DMS53 (cell line): ENCODE measurements at regions not wholly inside any gene's neighbourhood (a gene's known extent, or its start where the extent isn't known, plus 50 kb on each side); places are given as distances from the start of the nearest gene placed in this dataset.

ENCODE experiments used
- DNase-seq: peaks from one replicate; lab custom pipeline; 2025; lab: John Stamatoyannopoulos, UW

DNA sequence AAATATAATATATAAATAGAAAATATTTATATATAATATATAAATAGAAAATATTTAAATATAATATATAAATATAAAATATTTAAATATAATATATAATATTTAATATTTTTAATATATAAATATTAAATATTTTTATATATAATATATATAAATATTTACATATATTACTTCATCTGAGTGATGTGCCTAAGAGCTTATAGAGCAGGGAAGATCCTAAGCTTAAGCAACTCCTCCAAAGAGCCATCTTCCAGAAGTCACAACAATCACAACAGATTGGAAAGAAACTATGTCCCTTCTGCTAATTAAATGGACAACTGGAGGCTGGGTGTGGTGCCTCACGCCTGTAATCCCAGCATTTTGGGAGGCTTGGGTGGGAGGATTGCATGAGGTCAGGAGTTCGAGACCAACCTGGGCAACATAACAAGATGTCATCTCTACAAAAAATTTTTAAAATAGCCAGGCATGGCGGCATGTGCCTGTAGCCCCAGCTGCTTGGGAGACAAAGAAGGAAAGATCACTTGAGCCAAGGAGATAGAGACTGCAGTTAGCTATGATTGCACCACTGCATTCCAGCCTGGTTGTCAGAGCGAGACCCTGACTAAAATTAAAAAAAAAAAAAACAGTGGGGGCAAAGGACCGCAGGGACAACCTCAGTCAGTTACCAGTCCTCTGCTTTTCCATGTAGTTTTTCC, 198.7 kb downstream of the SKIDA1 start:
- DNase-seq, result no peak

DNA sequence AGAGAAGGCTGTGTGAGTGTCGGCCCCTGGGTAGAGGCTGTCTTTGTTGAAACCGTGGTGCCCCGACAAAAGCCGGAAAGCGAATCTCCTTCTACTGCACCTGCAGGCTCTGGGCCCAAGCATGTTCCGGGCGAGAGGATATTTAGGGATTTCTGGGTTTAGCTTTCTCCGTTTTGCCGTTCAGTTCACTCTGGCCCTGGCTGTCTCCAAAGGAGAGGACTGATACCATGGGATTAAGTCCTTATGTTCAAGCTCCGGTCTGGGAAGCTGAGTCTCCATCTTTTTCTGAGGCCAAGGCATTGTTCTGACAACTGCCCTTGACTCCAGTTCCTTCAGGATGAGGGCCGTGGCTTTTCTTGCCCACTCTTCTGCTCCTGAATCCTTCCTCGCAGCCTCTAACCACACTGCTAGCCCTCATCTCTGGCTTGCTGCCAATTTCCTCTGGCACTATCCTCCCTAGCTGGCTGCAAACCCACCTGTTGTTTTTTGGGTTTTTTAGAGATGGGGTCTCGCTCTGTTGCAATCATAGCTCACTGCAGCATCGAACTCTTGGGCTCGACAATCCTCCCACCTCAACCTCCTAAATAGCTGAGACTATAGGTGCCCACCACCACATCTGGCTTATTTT, 206.8 kb downstream of the SKIDA1 start:
- peak; percentile 32 for DNase-seq

- no peak for DNase-seq
Observed at GRCh38 chr10:21317902-21318301, 207.6 kb downstream of the SKIDA1 start.

DNA sequence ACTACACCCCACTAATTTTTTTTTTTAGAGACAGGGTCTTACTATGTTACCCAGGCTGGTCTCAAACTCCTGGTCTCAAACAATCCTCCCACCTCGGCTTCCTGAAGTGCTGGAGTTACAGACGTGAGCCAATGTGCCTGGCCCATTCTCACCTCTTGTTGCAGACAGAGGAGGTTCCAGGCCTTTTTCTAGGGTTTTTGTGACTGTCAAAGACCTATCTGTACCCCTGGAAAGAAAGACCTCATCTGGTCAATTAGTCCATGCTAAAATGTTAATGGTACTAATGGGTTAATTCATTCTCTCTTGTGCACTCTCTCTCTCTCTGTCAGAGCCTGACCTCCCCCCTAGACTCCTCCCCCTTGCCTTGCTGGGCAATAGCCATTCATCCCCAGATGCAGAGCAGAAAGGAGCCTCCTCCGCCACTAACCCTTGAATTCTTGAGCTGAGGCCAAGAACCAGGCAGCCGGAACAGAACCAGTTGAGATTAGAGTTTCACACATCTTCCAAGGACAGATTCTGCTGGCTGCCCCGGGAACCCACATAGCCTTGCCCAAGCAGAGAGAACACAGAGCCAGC, 209.7 kb downstream of the SKIDA1 start:
- peak; percentile 43 for DNase-seq

GRCh38 chr10:21314906-21315644, 210.4 kb downstream of the SKIDA1 start:
- DNase-seq, result no peak

DNA sequence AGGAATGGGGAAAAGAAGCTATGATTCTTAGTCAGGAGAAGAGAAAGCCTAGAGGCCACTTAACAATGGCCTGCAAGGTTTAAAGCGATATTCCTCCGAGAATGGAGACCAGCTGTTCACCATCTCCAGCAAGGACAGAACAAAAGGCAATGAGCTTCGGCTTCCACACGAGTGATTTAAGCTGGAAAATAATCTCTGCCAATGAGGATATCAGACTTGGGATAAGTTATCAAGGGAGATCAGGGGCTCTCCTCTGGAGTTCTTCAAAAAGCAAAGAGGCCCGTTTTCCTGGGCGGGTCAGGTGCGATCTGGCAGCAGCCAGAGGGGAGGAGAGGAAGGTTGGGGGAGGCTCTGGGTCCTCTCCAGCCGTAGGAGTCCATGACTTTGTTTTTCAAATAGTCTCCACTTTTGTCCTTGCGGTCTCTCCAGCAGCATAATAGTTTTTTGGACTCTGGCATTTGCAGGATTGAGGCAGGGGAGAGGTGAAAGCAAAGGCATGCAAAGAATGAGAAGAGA, 211.3 kb downstream of the SKIDA1 start:
- no peak for DNase-seq

- DNase-seq, result no peak
Observed at GRCh38 chr10:21313691-21314090, 211.8 kb downstream of the SKIDA1 start.

GRCh38 chr10:21311426-21311825, 214.1 kb downstream of the SKIDA1 start:
- DNase-seq, result no peak

DNA sequence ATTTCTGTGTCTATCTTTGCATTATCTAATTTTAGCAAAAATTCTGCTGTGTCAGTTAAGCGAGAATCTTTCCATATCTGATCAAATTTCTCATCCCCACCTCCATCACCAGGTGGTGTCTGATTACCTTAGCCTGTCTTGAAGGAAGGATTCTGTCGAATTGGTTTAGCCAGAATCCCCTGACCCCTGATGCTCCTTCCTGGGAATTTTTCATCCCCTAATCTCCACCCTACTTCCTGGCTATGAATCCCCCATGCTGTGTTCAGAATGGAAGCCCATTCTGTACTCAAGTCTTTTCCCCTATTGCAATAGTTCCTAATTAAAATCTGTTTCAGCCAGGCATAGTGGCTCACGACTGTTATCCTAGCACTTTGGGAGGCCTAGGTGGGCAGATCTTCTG, 216.1 kb downstream of the SKIDA1 start:
- no peak for DNase-seq

DNA sequence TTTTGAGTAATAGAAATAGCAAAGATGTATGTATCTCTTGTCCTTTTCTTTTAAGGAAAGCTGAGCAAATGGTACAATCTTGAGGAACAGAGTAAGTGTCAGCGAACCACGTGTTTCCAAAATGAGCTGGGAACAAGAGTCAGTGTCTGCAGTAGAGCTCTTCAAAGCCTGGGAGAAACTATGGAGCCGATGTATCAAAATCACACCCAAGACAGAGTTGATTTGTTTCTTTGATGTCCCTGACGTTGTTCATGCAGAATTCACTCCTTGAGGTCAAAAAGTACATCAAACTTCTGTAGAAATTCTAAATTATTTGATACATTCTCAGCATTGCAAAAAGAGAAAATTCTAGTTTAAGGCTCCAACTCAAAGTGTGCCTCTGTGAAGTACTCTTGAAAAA, 216.5 kb downstream of the SKIDA1 start:
- DNase-seq, result no peak

GRCh38 chr10:21308018-21308417, 217.5 kb downstream of the SKIDA1 start:
- DNase-seq, result no peak

DNA sequence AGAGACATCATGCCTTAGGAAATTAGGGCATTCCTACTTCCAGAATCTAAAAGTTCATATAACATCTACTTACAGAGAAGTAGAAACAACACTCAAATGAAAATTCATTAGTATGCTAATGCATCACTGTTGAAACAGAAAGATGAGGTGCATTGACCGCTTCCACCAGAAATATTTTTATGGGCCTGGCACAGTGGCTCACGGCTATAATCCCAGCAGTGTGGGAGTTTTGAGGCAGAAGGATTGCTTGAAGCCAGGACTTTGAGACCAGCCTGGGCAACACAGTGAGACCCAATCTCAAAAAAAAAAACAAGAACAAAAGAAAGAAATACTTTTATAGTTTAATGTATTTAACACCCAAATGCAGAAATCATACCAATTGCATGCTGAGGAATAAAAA, 220.9 kb downstream of the SKIDA1 start:
- DNase-seq, result no peak

DNA sequence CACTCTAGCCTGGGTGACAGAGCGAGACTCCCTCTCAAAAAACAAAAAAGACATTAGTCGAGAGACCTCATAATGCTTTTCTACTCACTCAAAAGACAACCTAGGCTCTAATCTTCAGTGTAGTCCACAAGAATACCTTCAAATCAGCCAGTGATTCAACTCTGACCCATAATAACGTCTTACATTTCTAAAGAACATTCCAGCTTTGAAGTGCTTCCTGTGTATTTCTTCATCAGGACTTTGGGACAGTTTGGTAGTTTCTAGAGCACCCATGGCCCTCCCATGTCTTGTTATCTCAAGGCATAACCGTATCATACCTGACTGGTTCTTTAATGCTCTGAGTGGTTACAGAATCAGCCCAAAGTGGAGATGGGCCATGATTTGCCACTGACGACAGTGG, 221.3 kb downstream of the SKIDA1 start:
- DNase-seq, result no peak

DNA sequence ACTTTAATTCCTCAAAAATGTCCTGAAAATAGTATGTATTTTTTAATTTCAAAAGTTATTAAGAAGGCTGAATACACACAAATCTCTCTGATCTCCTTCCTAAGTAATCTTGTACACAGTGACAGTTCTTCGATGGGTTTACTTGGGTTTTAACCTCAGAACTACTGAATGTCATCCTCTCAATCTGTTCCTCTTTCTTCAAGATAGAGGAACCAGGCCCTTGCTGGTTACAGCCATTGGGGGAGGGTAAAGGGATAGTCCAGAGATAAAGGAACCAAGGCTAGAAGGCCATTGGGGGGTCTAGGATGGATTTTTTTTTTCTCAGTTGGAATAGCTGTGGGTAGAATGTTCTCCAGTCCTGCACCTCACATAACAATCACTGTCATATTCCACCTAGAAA, 224.9 kb downstream of the SKIDA1 start:
- no peak for DNase-seq

DNA sequence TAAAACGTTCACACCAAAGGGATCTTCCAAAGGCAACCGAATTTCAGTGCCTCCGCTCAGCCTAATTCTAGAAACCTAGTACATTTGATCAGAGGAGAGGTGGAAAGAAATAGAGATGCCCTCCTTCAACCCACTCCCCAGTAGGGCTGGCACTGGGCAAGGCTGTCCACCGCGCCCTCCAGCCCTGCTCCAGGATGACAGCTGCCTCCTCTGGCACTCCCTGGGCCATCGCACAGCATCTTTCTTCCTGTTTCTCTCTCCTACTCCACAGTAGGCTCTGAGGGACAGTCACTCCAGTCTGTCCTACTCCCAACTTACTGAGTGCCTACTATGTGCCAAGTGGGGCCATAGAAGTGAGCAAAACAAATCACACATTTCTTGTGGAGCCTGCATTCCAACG, 226.2 kb downstream of the SKIDA1 start:
- no peak for DNase-seq

GRCh38 chr10:21298701-21299100, 226.8 kb downstream of the SKIDA1 start:
- no peak for DNase-seq

DNA sequence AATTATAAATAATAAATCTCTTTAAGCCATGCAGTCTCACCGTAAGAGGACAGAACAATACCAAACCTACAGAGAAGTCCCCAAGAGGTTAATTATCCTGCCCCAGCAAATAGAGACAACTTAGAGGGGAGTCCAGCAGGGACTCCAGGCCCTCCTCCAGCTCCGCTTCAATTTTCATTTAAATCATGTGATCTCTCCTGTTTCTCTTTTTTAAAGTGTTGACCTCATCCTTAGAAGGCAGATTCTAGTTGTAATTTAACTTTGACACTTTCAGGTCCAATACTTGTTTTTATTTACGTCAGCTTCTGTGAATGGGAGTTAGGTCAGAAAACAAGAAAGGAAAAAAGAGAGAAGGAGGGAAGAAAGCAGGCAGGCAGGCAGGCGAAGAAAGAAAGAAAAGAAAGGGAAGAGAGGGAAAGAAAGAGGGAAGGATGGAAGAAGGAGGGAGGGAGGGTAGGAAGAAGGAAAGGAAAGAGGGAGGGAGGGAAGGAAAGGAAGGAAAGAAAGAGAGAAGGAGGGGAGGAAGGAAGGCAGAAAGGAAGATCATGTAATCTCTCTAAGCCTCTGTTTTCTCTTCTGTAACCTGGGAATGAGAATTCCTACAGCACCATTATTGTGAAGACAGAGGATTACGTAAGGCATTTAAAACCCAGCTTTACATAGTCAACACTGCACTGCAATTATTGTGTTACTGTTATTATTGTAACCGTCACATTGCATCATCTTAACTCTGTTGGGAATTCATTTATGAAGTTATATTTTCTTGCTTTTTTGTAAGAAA, 227.7 kb downstream of the SKIDA1 start:
- DNase-seq, result no peak

- DNase-seq, result no peak
Observed at GRCh38 chr10:21296575-21297355, 228.7 kb downstream of the SKIDA1 start.

DNA sequence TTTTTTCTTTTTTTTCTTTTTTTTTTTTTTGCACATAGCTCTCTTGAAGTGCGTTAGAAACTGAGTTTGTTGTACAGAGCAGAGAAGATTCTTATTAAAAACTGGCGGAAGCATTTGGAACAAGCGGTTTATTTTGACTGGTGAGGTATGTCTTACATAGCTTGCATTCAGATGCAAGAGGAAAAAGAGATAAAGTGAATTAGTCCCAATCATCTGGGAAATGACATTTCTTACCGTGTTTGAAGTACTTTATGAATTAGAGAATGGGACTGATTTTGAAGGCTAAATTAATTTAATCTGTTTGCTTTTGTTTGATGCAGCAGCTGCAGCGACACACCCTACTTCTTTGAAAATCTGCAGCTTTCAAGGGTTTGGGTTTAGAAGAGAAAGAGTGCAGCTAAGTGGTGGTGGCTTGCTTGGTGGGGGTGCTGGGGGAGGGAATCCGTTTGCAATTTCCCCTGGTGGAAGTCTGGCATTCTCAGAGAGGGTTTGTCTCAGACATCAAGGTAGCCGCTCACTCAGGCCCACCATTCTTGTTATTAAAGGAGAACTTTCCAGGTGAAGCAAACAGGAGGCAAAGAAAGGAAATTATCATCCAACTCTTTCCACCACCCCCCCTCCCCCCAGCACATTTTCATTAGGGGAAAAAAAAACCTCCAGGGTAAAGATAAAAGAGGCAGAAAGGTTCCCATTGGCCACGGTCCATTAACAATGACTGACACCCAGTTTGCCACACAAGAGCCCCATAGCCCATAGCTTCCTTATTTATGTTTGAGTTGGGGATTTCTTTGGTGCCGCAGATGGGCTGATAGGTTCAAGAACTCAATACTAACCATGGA, 231.7 kb downstream of the SKIDA1 start:
- DNase-seq, result peak; percentile 26
